ENCODE measurements at regions not wholly inside any gene's neighbourhood (a gene's known extent, or its start where the extent isn't known, plus 50 kb on each side); places are given as distances from the start of the nearest gene placed in this dataset.
A peak's percentile ranks its signal among the peaks of the same experiment; 100 is the strongest.
"Not testable (repeated sequence)": the region's sequence is repeated elsewhere in the genome, so short reads cannot be mapped to it uniquely, and the experiment has no call there.

GRCh38 chr14:51457843-51458562, 193.7 kb upstream of the FRMD6 start:
- Histone ChIP-seq H3K79me2 (ENCODE audit: control insufficient read depth, insufficient read depth, low read length, unreplicated experiment) (no peaks in the 10 kb centered on the region), H3K4me1 (ENCODE audit: control insufficient read depth, insufficient read depth, low read length, unreplicated experiment) (peaks cover 41% of the 10 kb centered on the region), H3K4me3 (ENCODE audit: low read depth, low read length) (peak overlapping the region; percentile 55), H3K27ac (ENCODE audit: low read depth, low read length) (peak overlapping the region; percentile 74), H3K36me3 (ENCODE audit: insufficient read depth, low read length) (no peaks in the 10 kb centered on the region), H3K27me3 (ENCODE audit: insufficient read depth, low read length) (no peaks in the 10 kb centered on the region), H2AFZ (ENCODE audit: low read length, unreplicated experiment) (peak overlapping the region; percentile 53)

GRCh38 chr14:51458563-51458955, 193.2 kb upstream of the FRMD6 start:
- Histone ChIP-seq H3K79me2 (ENCODE audit: control insufficient read depth, insufficient read depth, low read length, unreplicated experiment) (no peaks in the 10 kb centered on the region), H3K27me3 (ENCODE audit: insufficient read depth, low read length) (no peaks in the 10 kb centered on the region), H3K36me3 (ENCODE audit: insufficient read depth, low read length) (no peaks in the 10 kb centered on the region), H2AFZ (ENCODE audit: low read length, unreplicated experiment) (peak overlapping the region; percentile 53), H3K27ac (ENCODE audit: low read depth, low read length) (peak overlapping the region; percentile 74), H3K4me1 (ENCODE audit: control insufficient read depth, insufficient read depth, low read length, unreplicated experiment) (peaks cover 41% of the 10 kb centered on the region), H3K4me3 (ENCODE audit: low read depth, low read length) (peak overlapping the region; percentile 55)

- no peak overlapping the region for H2AFZ ChIP-seq (ENCODE audit: low read length, unreplicated experiment)
- H3K79me2 ChIP-seq (ENCODE audit: control insufficient read depth, insufficient read depth, low read length, unreplicated experiment), result no peaks in the 10 kb centered on the region
- no peaks in the 10 kb centered on the region for H3K27me3 ChIP-seq (ENCODE audit: insufficient read depth, low read length)
- no peaks in the 10 kb centered on the region for H3K36me3 ChIP-seq (ENCODE audit: insufficient read depth, low read length)
- no peak overlapping the region for H3K27ac ChIP-seq (ENCODE audit: low read depth, low read length)
- H3K4me1 ChIP-seq (ENCODE audit: control insufficient read depth, insufficient read depth, low read length, unreplicated experiment), result peaks cover 30% of the 10 kb centered on the region
- H3K4me3 ChIP-seq (ENCODE audit: low read depth, low read length), result no peak overlapping the region
Observed at GRCh38 chr14:51460011-51460410, 191.7 kb upstream of the FRMD6 start.

GRCh38 chr14:51462182-51462581, 189.5 kb upstream of the FRMD6 start:
- H2AFZ ChIP-seq (ENCODE audit: low read length, unreplicated experiment), result no peak overlapping the region
- no peak overlapping the region for H3K4me3 ChIP-seq (ENCODE audit: low read depth, low read length)
- H3K27ac ChIP-seq (ENCODE audit: low read depth, low read length), result no peak overlapping the region
- no peaks in the 10 kb centered on the region for H3K79me2 ChIP-seq (ENCODE audit: control insufficient read depth, insufficient read depth, low read length, unreplicated experiment)
- no peaks in the 10 kb centered on the region for H3K27me3 ChIP-seq (ENCODE audit: insufficient read depth, low read length)
- H3K36me3 ChIP-seq (ENCODE audit: insufficient read depth, low read length), result no peaks in the 10 kb centered on the region
- H3K4me1 ChIP-seq (ENCODE audit: control insufficient read depth, insufficient read depth, low read length, unreplicated experiment), result peaks cover 21% of the 10 kb centered on the region

- Histone ChIP-seq H3K36me3 (ENCODE audit: insufficient read depth, low read length) (no peaks in the 10 kb centered on the region), H3K4me1 (ENCODE audit: control insufficient read depth, insufficient read depth, low read length, unreplicated experiment) (peaks cover 20% of the 10 kb centered on the region), H3K27me3 (ENCODE audit: insufficient read depth, low read length) (no peaks in the 10 kb centered on the region)
Observed at GRCh38 chr14:51462706-51463105, 189.0 kb upstream of the FRMD6 start.

GRCh38 chr14:51463461-51463860, 188.2 kb upstream of the FRMD6 start:
- no peaks in the 10 kb centered on the region for H3K27me3 ChIP-seq (ENCODE audit: insufficient read depth, low read length)
- H3K4me3 ChIP-seq (ENCODE audit: low read depth, low read length), result no peak overlapping the region
- H3K27ac ChIP-seq (ENCODE audit: low read depth, low read length), result no peak overlapping the region
- no peak overlapping the region for H2AFZ ChIP-seq (ENCODE audit: low read length, unreplicated experiment)
- no peaks in the 10 kb centered on the region for H3K36me3 ChIP-seq (ENCODE audit: insufficient read depth, low read length)
- no peaks in the 10 kb centered on the region for H3K79me2 ChIP-seq (ENCODE audit: control insufficient read depth, insufficient read depth, low read length, unreplicated experiment)
- peaks cover 12% of the 10 kb centered on the region for H3K4me1 ChIP-seq (ENCODE audit: control insufficient read depth, insufficient read depth, low read length, unreplicated experiment)

More at GRCh38 chr14:51462706-51463105, 189.0 kb upstream of the FRMD6 start:
- Histone ChIP-seq H3K4me3 (ENCODE audit: low read depth, low read length) (no peak overlapping the region), H3K79me2 (ENCODE audit: control insufficient read depth, insufficient read depth, low read length, unreplicated experiment) (no peaks in the 10 kb centered on the region), H2AFZ (ENCODE audit: low read length, unreplicated experiment) (no peak overlapping the region), H3K27ac (ENCODE audit: low read depth, low read length) (no peak overlapping the region)

GRCh38 chr14:51464411-51464810, 187.3 kb upstream of the FRMD6 start:
- Histone ChIP-seq H3K4me1 (ENCODE audit: control insufficient read depth, insufficient read depth, low read length, unreplicated experiment) (peaks cover 3% of the 10 kb centered on the region), H3K36me3 (ENCODE audit: insufficient read depth, low read length) (no peaks in the 10 kb centered on the region), H3K4me3 (ENCODE audit: low read depth, low read length) (no peak overlapping the region), H3K79me2 (ENCODE audit: control insufficient read depth, insufficient read depth, low read length, unreplicated experiment) (no peaks in the 10 kb centered on the region), H3K27me3 (ENCODE audit: insufficient read depth, low read length) (no peaks in the 10 kb centered on the region), H3K27ac (ENCODE audit: low read depth, low read length) (no peak overlapping the region), H2AFZ (ENCODE audit: low read length, unreplicated experiment) (no peak overlapping the region)

GRCh38 chr14:51465486-51465885, 186.2 kb upstream of the FRMD6 start:
- Histone ChIP-seq H3K27ac (ENCODE audit: low read depth, low read length) (no peak overlapping the region), H3K4me3 (ENCODE audit: low read depth, low read length) (no peak overlapping the region), H3K79me2 (ENCODE audit: control insufficient read depth, insufficient read depth, low read length, unreplicated experiment) (no peaks in the 10 kb centered on the region), H3K4me1 (ENCODE audit: control insufficient read depth, insufficient read depth, low read length, unreplicated experiment) (no peaks in the 10 kb centered on the region), H3K36me3 (ENCODE audit: insufficient read depth, low read length) (no peaks in the 10 kb centered on the region), H3K27me3 (ENCODE audit: insufficient read depth, low read length) (no peaks in the 10 kb centered on the region), H2AFZ (ENCODE audit: low read length, unreplicated experiment) (no peak overlapping the region)

- H3K27me3 ChIP-seq (ENCODE audit: insufficient read depth, low read length); H2AFZ ChIP-seq (ENCODE audit: low read length, unreplicated experiment); H3K79me2 ChIP-seq (ENCODE audit: control insufficient read depth, insufficient read depth, low read length, unreplicated experiment); H3K27ac ChIP-seq (ENCODE audit: low read depth, low read length); H3K36me3 ChIP-seq (ENCODE audit: insufficient read depth, low read length); H3K4me1 ChIP-seq (ENCODE audit: control insufficient read depth, insufficient read depth, low read length, unreplicated experiment); H3K4me3 ChIP-seq (ENCODE audit: low read depth, low read length): not testable (repeated sequence)
Observed at GRCh38 chr14:51467392-51467791, 184.3 kb upstream of the FRMD6 start.

- H3K79me2 ChIP-seq (ENCODE audit: control insufficient read depth, insufficient read depth, low read length, unreplicated experiment), result no peaks in the 10 kb centered on the region
- no peak overlapping the region for H3K4me3 ChIP-seq (ENCODE audit: low read depth, low read length)
- no peaks in the 10 kb centered on the region for H3K36me3 ChIP-seq (ENCODE audit: insufficient read depth, low read length)
- H3K4me1 ChIP-seq (ENCODE audit: control insufficient read depth, insufficient read depth, low read length, unreplicated experiment), result peaks cover 3% of the 10 kb centered on the region
- H2AFZ ChIP-seq (ENCODE audit: low read length, unreplicated experiment), result no peak overlapping the region
- no peaks in the 10 kb centered on the region for H3K27me3 ChIP-seq (ENCODE audit: insufficient read depth, low read length)
- H3K27ac ChIP-seq (ENCODE audit: low read depth, low read length), result no peak overlapping the region
Observed at GRCh38 chr14:51468523-51468922, 183.2 kb upstream of the FRMD6 start.

- H3K79me2 ChIP-seq (ENCODE audit: control insufficient read depth, insufficient read depth, low read length, unreplicated experiment), result no peaks in the 10 kb centered on the region
- H2AFZ ChIP-seq (ENCODE audit: low read length, unreplicated experiment), result no peak overlapping the region
- H3K4me1 ChIP-seq (ENCODE audit: control insufficient read depth, insufficient read depth, low read length, unreplicated experiment), result peaks cover 13% of the 10 kb centered on the region
- H3K27ac ChIP-seq (ENCODE audit: low read depth, low read length), result no peak overlapping the region
- no peaks in the 10 kb centered on the region for H3K27me3 ChIP-seq (ENCODE audit: insufficient read depth, low read length)
- H3K36me3 ChIP-seq (ENCODE audit: insufficient read depth, low read length), result no peaks in the 10 kb centered on the region
- no peak overlapping the region for H3K4me3 ChIP-seq (ENCODE audit: low read depth, low read length)
Observed at GRCh38 chr14:51472881-51473280, 178.8 kb upstream of the FRMD6 start.
